Fibroblast of pulmonary artery (primary cell): ENCODE measurements at regions not wholly inside any gene's neighbourhood (a gene's known extent, or its start where the extent isn't known, plus 50 kb on each side); places are given as distances from the start of the nearest gene placed in this dataset.

Experiments
- DNase-seq: peaks from one replicate; pipeline ENCODE4 v3.0.0-alpha.2; 2010; ENCODE audit warnings: low read depth
- H3K4me3 ChIP-seq: replicated peaks from 2 replicates; pipeline ENCODE4 v1.5.1; 2011; ENCODE audit warnings: low read depth, mild to moderate bottlenecking, control low read depth, low read length, moderate library complexity
- TF ChIP-seq, protein P1 (sequence below): IDR thresholded peaks from 2 replicates; pipeline ENCODE4 v1.5.1; 2011; ENCODE audit warnings: mild to moderate bottlenecking, control low read depth, low read length, inconsistent platforms; ENCODE audit errors: missing control alignments

DNA sequence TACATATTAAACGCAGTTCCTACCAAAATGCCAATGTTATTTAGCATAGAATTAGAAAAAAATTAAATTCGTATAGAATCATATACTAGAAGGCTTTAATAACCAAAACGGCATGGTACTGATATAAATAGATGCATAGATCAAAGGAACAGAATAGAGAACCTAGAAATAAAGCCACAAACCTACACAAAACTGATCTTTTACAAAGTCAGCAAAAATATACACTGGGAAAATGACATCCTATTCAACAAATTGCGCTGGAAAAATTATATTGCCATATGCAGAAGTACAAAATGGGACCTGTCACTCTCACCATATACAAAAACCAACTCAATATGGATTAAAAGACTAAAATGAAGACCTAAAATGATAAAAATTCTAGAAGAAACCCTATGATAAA lies 1882.6 kb downstream of the TP53TG3F start:
- no peak for DNase-seq
- TF ChIP-seq, protein P1, sequence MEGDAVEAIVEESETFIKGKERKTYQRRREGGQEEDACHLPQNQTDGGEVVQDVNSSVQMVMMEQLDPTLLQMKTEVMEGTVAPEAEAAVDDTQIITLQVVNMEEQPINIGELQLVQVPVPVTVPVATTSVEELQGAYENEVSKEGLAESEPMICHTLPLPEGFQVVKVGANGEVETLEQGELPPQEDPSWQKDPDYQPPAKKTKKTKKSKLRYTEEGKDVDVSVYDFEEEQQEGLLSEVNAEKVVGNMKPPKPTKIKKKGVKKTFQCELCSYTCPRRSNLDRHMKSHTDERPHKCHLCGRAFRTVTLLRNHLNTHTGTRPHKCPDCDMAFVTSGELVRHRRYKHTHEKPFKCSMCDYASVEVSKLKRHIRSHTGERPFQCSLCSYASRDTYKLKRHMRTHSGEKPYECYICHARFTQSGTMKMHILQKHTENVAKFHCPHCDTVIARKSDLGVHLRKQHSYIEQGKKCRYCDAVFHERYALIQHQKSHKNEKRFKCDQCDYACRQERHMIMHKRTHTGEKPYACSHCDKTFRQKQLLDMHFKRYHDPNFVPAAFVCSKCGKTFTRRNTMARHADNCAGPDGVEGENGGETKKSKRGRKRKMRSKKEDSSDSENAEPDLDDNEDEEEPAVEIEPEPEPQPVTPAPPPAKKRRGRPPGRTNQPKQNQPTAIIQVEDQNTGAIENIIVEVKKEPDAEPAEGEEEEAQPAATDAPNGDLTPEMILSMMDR = no peak
- no peak overlapping the region for H3K4me3 ChIP-seq

DNA sequence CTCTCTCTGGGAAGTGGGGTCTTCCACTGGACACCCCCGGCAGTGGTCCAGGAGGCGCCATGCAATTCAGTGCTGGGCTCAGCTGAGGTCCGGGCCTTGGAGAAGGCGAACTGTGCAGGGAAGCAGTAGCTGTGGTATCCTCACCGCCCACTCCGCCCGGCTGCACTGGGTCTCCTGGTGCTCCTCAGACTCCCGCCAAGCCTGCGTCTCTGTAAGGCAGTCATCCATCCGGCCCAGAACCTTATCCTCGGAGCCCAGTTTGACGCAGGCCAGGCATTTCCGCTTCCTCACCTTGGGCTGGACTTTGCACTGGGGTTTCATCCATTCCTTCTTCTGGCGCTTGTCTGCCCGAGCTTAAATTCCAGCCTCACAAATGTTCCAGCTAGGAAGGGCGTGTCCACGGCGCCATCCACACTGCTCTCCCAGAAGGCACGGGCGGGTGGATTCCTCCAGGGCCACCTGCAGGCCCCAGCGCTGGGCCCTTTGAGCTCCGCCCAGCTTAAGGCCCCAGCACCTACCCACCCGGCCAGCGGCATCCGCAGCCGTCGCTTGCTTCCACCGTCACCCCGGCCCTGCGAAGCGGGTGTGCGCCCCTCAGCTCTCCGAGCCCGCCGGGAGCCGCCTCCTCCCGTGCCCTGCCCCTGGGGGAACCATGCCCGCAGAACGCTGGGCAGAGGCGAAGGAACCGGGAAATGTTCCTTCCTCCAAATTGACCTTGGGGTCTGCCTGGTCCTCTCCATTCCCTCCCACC lies 1884.8 kb downstream of the TP53TG3F start:
- no peak for DNase-seq
- H3K4me3 ChIP-seq = no peak overlapping the region
- TF ChIP-seq, protein P1 = no peak

DNA sequence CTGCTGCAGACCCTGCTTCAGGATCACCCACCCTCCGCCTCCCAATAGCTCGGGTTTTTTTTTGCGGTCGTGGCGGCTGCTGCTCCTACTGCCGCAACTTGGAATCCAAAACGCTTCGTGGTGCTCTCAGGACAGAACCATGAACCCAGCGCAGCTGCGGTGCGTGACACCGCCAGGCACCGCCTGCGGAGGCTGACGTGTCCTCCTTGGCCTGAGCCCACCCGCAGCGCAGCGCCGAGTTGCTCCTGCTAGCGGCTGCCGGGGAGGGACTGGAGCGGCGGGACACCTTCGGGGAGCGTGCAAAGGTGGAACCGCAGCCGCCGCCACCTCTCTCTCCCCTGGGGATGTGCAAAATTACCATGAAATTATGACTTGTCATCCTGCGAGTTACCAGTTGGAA lies 1893.0 kb downstream of the TP53TG3F start:
- H3K4me3 ChIP-seq = no peak overlapping the region
- TF ChIP-seq, protein P1 = no peak
- DNase-seq = no peak

DNA sequence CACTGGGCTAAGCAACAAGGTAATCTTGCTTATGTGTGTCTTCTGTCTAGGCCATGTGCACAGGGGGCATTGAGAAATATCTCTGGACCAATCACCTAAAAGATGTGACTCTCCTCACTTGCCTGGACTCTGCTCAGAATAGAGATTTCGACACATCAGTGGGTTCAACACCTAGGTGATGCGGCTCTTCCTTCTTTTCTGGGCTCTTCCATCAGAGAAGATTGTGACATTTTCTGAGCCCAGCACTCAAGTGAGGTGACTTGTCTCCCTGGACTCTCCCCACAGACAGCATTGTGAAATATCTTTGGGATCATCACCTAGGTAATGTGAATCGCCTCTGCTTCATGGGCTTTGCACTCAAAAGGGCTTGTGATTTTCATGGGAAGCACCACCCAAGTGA lies 1904.1 kb downstream of the TP53TG3F start:
- no peak for DNase-seq
- H3K4me3 ChIP-seq = no peak overlapping the region
- TF ChIP-seq, protein P1 = no peak

DNA sequence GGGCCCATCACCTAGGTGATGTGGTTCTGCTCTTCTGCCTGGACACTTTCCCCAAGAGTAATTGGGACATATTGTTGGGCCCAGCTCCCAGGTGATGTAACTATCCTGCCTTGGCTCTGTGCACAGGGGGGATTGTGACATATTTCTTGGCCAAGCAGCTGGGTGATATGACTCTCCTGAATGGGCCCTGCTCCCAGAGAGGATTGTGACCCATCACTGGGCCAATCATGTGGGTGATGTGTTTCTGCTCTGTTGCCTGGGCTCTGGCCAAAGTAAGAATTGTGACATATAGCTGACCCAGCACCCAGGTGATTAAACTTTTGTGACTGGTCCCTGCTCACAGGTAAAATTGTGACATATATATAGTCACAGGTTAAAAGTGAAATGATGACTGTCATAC lies 1904.9 kb downstream of the TP53TG3F start:
- no peak for DNase-seq
- no peak overlapping the region for H3K4me3 ChIP-seq
- TF ChIP-seq, protein P1 = no peak

DNA sequence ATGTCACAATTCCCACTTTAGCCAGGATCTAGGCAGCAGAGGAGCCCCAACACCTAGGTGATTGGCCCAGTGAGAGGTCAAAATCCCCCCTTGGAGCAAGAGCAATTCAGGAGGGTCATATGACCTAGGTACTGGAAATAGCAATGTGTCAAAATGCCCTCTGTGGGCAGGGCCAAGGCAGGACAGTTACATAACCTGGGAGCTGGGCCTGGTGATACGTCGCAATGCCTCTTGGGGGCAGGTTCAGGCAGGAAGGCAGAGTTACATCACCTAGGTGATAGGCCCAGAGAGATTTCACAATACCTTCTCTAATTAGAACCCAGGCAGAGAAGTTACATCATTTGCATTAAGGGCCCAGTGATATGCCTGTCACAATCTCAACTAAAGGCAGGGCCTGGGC lies 1906.3 kb downstream of the TP53TG3F start:
- TF ChIP-seq, protein P1 = no peak
- DNase-seq = no peak
- no peak overlapping the region for H3K4me3 ChIP-seq

DNA sequence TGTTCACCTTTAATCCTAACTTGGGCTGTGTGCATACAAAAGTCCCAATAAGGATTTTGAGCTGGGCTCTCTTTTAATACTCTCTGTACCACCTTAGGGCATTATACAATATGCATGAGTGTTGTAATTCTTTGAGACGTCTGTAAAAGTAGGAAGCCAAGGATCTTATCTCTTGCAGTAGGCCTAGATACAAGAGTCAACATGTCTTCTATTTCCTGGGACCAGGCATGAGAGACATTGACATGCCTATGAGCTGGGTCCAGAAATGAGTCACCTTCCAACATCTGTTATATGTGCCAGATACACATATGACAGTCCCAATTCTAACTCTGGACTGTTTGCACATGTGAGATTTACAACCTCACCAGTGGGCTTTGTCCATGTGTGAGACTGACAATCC lies 1911.2 kb downstream of the TP53TG3F start:
- H3K4me3 ChIP-seq = no peak overlapping the region
- no peak for DNase-seq
- TF ChIP-seq, protein P1 = no peak
